ENCODE measurements at regions not wholly inside any gene's neighbourhood (a gene's known extent, or its start where the extent isn't known, plus 50 kb on each side); places are given as distances from the start of the nearest gene placed in this dataset.
"Not testable (repeated sequence)": the region's sequence is repeated elsewhere in the genome, so short reads cannot be mapped to it uniquely, and the experiment has no call there.

DNA sequence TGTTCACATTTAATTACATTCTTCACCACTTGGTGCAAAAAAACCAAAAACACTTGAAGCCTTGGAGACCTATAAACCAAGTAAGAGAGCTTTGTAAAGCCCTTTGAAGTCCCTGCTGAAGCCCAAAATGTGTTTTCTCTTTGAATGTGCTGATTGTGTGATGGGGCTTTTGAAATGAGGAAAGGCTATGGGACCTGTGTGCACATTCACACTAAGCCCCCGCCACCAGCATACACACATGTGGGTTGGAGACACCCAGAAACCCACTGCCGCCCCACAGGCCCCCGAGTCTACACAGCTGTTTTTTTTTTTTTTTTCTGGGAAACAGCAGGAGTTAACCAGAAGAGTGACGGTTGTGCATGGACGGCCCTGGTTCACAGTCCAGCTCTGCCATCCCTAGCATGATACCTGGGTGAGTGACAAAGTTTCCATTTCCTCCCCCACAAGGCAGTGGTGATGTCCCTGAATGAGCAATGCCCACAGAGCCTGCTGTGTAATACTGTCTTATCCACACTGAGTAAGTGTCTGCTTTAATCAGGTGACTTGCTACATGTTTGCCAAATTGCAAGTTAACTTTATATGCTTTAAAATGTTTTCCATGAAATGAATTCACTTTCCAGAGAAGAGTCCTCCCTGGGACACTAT, 154.6 kb upstream of the GDF10 start:
- DNase-seq: no peak

GRCh38 chr10:47146572-47146971, 153.4 kb upstream of the GDF10 start:
- no peak for DNase-seq

GRCh38 chr10:47147186-47147585, 152.8 kb upstream of the GDF10 start:
- no peak for DNase-seq

DNA sequence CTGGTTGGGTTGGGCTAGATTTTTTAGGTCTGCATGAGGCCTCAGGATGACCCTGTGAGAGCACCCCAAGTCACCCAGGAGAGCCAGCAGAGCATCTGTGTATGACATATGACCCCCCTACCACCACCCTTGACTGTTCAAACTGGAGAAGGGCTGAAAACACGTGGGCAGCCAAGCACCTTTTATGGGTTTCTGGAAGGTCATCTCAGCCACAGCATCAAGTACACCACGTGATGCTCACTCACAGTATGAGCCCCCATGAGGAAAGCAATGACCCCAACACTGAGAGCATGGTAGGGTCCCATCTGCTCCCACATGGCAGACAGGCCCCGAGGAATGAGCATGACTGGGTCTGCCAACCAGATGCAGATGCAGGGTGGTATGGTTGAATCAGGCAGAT, 149.4 kb upstream of the GDF10 start:
- DNase-seq: no peak

DNA sequence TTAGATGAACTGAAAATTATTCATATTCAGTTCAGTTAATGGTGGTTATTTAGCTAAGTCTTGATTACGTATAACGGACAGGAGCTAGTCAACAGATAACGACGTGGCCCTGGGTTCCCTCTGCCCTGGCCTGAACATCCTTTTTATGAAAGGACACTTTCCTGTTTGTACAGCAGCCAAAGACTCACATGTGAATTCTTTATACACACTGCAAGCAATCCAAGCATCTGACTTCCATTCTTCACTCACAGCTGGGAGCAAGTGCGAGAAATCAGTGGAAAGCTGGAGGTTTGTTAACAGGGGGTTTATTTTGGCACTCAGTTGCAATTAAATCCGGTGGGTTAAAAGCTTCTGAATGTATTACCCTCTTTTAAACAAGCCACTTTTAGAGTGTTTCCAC, 148.1 kb upstream of the GDF10 start:
- no peak for DNase-seq

- no peak for DNase-seq
Observed at GRCh38 chr10:47152861-47153349, 147.1 kb upstream of the GDF10 start.

DNA sequence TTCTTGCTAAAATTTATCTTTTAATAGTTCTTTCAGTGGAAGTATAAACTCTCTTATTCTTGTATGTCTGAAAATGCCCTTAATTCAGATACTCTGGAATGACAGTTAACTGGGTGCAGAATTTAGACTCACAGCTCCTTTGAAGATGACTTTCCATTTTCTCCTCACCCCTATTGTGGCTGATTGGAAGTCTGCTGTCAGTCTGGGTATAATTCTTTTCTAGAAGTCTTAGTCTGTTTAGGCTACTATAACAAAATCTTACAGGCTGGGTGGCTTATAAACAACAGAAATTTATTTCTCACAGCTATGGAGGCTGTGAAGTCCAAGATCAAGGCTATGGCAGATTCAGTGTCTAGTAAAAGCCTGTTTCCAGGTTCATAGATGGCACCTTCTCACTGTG, 145.2 kb upstream of the GDF10 start:
- no peak for DNase-seq

DNA sequence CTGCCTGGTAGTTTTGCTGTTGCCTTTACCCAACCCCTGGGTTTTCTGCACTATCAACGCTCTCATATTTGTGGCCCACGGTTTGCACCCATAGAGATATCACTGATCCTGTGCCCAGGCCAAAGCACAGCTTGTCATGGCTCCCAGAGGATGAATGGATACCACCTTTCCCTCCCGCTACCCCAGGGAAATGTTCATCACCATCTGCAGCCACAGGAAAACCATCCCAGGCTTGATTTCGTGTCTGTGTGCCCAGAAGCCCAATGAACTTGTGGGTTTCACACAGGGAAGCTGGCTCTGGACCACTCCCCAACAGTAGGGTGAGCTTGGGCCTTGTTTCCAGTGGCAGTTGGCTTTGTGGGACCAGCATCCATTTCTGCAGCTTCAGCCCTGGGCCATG, 143.1 kb upstream of the GDF10 start:
- DNase-seq: no peak

GRCh38 chr10:47158116-47159071, 141.6 kb upstream of the GDF10 start:
- no peak for DNase-seq

- DNase-seq: no peak
Observed at GRCh38 chr10:47159361-47160260, 140.4 kb upstream of the GDF10 start.

DNA sequence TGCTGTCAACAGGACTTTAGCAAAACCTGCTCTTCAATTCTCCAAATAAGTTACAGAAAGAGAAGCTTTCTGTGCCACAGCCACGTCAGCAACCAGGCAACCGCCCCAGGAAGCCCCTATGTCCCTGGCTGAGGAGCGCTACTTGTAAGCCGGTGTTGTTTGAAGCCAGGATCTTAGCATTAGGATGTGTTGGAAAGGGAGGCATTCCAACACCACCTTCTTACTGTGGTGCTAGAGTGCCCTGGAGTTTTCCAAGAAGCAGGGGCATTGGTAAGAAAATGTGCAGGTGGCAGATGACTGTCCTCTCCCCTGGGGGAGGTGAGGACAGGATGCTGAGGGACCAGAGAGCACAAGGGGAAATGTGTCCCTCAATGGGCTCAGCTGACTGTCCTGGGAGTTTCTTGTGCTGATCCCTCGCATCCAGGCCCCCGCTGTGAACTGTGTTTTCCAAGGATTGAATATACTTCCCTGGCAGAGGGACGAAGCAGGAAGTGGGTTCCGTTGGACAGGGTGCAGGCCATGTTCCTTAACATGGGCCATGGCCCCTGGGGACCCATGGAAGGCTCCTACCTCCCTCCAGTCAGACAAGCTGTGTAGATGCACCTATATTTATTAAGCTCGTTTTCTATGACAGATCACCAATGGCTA, 139.6 kb upstream of the GDF10 start:
- no peak for DNase-seq

GRCh38 chr10:47160967-47161366, 139.0 kb upstream of the GDF10 start:
- DNase-seq: no peak

DNA sequence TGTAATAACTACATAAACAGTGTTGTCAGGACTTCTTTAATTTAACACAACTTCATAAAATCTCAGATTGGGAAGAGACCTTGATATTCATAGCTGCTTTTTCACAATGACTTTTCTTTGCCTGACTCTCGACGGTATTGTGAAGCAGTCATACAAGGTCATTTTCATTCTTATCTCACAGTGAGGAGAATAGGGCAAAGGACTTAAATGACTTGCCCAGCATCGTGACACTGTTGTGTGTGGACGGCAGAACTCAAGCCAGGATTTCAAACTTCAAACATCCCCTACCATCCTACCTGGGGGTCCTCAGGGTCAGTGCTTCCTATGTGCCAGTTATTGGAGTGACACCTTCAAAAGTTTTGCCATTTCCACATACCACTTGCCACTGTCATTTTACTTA, 138.5 kb upstream of the GDF10 start:
- no peak for DNase-seq

DNA sequence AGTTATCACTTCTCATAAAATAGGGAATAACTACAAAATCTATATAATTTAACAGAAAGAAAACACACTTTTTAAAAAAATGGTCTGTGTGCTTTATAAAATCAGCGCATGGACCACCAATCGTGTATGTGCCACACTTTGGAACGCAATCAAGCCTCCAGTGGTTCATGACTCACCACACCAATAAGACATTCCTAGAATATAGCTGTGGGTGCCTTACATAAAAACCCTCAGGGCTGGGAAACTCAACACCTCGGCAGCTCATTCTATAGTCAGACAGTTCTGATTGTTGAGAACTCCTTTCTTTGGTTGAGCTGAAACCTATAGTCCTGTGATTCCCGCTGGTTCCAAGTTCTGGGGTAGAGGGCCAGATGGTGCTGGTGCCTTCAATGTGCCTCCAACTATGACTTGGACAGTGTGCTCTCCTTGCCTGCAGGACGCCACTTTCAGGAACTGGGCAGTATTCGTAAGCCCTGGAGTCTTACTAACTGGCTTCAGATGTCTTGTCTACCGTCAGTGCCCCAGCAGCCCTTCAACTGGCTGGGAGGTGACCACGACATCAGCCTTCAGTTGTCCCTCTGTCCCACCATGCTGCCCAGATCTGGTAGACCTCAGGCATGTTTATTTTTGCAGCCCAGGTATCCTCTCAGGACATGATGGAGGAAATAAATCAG, 135.7 kb upstream of the GDF10 start:
- DNase-seq: no peak

DNA sequence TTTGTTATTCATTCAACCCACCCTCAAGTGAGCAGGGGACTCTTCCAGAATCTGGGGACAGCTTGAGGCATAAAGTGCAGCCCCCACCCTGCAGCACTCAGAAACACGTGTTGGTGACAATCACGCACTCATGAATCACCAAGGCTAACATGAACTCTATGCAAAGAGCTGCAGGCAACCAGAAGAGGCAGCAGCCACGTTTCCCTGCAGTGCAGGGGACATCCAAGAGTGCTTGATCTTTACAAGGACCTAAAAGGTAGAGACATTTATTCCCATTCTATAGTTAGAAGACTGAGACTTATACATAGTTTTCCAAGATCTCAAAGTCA, 135.2 kb upstream of the GDF10 start:
- no peak for DNase-seq

DNA sequence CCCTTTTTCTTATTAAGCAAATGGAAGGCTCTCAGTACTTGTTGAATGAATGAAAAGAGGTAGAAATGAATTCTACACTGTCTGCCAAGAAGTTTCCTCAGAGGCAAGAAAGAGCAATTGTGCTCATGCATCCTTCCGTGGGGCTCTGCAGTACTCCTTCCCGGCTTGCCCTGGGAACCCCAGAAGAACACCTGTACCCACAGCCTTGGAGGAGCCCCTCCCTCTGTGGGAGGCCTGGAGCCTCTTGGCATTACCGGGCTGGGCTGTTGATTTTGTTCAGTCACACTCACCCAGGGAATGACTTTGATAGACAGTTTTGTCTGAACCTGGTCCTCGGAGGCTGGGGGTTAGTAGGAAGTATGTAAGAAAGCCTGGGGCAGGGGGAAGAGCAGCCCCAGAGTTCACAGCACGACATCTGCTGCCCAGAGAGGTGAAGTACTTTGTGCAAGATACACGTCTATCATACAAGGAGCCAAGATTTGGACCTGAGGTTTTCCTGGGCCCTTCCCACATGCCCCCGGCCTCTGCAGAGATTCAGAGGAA, 134.8 kb upstream of the GDF10 start:
- peak in 1 of 2 donors; percentile 24 for DNase-seq

DNA sequence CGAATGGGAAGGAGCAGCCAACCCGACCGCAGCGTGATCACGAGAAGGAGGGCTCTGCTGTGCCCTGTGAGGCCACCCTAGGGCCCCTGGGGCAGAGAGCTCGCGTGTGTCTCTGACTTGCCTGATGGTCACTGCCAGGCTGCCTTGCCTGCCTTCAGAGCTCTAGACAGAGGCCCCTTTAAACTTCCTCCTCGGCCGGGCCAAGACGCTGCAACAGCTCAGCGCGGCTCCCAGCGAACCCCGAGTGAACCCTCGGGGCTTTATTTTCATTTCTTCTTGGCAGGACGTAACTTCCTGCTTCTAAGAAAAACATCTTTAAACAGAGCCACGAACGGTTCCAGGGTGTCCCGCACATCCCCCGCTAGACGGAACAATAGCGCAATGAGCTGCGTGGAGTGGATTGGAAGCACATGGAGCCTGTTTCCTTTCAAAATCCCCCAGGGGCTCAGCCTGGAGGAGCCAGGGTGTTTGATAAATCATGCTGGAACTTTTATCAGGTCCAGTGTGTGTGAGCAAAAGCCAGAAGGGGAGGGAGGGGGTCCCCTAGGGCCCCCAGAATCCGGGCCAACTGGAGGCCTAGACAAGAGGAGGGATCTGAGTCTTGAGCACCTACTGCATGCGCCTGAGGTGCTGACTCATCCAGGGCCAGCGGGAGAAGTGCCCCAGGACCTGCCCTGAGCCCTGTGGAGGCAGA, 134.1 kb upstream of the GDF10 start:
- DNase-seq: peak; percentile 23 to 38

DNA sequence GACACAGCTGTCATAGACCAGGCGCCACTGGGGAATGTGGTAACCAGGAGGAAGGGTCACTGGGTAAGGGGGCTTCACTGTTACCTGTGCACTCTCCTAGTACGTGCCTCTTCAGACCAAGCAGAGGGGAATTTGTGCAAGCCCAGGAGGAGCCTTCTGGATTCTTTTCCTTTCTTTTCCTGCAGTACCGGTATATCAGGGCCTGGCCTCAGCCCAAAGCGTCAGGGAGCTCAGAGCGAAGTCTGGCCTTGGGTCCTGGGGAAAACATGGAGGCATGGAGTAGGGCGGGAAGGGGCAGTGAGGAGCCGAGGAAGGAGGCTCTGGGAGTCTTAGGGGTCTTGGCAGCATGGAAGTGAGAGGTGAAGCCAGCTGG, 133.6 kb upstream of the GDF10 start:
- DNase-seq: no peak

GRCh38 chr10:47166808-47167581, 133.0 kb upstream of the GDF10 start:
- DNase-seq: not testable (repeated sequence)

GRCh38 chr10:47167591-47167990, 132.4 kb upstream of the GDF10 start:
- DNase-seq: no peak

All from hippocampal formation (tissue), 2 donors.